ENCODE measurements at regions not wholly inside any gene's neighbourhood (a gene's known extent, or its start where the extent isn't known, plus 50 kb on each side); places are given as distances from the start of the nearest gene placed in this dataset.

DNA sequence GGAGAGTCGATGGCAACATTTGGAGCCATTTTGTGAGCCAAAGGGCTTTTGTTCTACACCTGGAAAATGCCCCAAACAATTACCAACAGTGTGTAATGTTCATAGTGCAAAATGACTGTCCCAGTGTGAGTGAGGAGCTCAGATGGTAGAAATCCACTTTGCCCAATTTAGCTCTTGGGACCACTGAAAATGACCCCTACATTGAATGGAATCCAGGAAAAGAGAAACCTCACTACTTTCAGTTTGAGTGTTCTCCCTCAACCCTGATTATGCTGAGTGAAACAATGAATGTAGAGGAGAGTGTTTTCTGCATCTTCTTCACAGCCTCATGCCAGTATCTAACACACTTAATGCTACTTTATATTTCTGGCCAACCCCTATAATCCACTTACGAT, 84.9 kb upstream of the NRN1 start:
- no peaks in the 10 kb centered on the region for H3K9me3 Mint-ChIP-seq
- no peak for DNase-seq
- H3K4me1 Mint-ChIP-seq (ENCODE audit: low read depth) = peaks cover 8% of the 10 kb centered on the region
- no peak overlapping the region for H3K4me3 Mint-ChIP-seq
- ChIA-PET CTCF (no interaction called here), POLR2A (no interaction called here)
- H3K36me3 Mint-ChIP-seq (ENCODE audit: low read depth) = no peaks in the 10 kb centered on the region
- intact Hi-C loops (cut with micrococcal nuclease) = no loop called here
- peaks cover 21% of the 10 kb centered on the region for H3K27me3 Mint-ChIP-seq
- H3K27ac Mint-ChIP-seq = no peak overlapping the region
- no peak for TF ChIP-seq CTCF (IDR thresholded peaks at IDR 0.05)
- ATAC-seq = peak; percentile 45

DNA sequence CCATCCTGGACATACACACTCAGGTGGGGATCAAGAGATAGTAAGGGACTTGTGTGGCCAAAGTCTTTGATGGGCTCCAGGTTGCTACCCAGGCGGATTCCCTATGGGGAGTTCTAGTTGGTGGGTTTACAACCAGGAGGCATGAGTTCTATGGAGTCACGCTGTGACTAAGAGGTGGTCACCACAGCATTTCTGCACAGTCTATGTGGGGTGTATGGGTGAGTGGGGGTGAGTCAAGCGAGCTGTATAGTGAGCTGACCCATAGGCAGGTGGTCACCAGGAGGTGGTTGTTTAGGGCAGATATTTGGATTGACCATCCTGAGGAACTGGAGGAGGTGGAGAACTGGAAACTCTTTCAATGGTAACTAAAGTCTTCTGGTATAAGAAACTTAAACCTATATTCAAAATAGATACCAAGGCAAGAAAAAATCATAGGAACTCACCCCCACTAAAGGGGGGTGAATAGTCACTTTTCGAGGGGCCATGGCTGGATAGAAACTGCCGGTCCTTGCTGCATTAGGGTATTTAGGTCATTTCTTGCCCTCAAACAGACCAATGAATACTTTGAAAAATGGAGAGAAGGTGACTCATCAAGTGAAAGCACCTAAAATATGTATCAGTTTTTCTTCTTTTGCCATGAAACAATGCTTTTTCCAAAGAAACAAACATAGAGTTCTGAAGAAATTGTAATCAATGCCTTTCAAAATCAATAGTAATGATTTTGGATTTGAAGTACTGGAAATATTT, 84.3 kb upstream of the NRN1 start:
- intact Hi-C loops (cut with micrococcal nuclease) = no loop called here
- Mint-ChIP-seq H3K4me1 (ENCODE audit: low read depth) (peaks cover 8% of the 10 kb centered on the region), H3K27me3 (peaks cover 21% of the 10 kb centered on the region), H3K9me3 (no peaks in the 10 kb centered on the region), H3K4me3 (no peak overlapping the region), H3K36me3 (ENCODE audit: low read depth) (no peaks in the 10 kb centered on the region), H3K27ac (no peak overlapping the region)
- POLR2A ChIA-PET = no interaction called here
- ATAC-seq (no peak), DNase-seq (no peak)
- CTCF ChIA-PET = no interaction called here
- TF ChIP-seq CTCF (IDR thresholded peaks at IDR 0.05) = no peak

DNA sequence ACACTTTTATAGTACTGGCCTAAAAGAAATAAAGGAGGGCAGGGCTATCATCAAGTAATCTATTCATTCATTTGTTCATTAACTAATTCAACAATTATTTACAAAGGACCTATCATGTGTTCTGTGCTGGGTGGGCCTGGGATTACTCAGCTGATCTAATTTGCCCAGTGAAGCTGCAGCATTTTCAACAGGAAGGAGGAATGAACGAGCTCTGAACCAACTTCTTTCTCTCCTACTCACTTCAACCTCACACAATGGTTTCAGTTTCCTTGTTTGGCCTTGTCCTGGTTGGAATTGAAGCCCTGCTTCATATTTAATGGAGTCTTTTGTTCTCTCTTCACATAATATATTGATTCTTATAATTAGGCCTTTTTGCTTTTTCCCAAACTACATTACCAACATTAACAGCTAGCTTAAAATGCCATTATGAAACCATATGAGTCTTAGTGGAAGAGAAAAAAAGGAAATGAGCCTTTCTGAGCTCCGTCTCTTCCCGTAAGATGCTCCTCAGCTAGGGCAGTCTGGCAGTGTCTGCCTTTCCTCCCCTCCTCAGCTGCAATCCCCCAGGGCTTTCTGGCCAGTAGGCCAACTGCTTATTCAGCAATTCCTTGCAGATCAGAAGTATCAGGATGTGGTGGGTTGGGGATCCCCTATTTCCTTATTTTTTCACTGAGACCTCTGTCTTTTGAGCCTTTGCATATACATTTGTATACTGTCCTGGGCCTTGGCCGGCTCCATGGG, 79.4 kb upstream of the NRN1 start:
- ATAC-seq (no peak), DNase-seq (no peak)
- POLR2A ChIA-PET = no interaction called here
- intact Hi-C loops (cut with micrococcal nuclease) = no loop called here
- Mint-ChIP-seq H3K4me3 (no peak overlapping the region), H3K36me3 (ENCODE audit: low read depth) (no peaks in the 10 kb centered on the region), H3K27me3 (peaks cover 17% of the 10 kb centered on the region), H3K4me1 (ENCODE audit: low read depth) (no peaks in the 10 kb centered on the region), H3K9me3 (peaks cover 11% of the 10 kb centered on the region), H3K27ac (no peak overlapping the region)
- CTCF ChIA-PET = no interaction called here
- TF ChIP-seq CTCF (IDR thresholded peaks at IDR 0.05) = no peak

DNA sequence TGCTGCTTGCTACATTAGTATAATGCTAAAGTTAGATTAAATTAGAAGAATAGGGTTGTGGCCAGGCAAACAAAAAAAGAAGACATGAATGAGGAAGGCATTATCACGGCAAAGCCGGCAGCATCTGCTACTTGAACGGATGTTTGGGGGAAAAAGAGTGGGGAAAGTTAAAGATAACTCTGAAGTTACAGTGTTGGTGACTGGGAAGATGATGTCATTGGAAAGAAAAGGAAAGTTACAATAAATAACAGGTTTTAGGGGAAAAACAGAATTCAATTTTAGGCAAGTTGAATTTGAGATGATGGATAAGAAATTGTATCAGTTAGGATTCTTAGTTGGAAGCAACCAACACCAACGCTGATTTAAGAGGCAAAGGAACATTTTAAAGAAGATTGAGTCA, 74.2 kb upstream of the NRN1 start:
- no peaks in the 10 kb centered on the region for H3K36me3 Mint-ChIP-seq (ENCODE audit: low read depth)
- peaks cover 10% of the 10 kb centered on the region for H3K27me3 Mint-ChIP-seq
- POLR2A ChIA-PET = no interaction called here

More for the DNA sequence above, 74.2 kb upstream of the NRN1 start:
- intact Hi-C loops (cut with micrococcal nuclease) = no loop called here
- Mint-ChIP-seq H3K4me1 (ENCODE audit: low read depth) (no peaks in the 10 kb centered on the region), H3K27ac (no peak overlapping the region), H3K9me3 (peaks cover 11% of the 10 kb centered on the region), H3K4me3 (no peak overlapping the region)
- CTCF ChIA-PET = no interaction called here
- no peak for TF ChIP-seq CTCF (IDR thresholded peaks at IDR 0.05)
- no peak for DNase-seq
- no peak for ATAC-seq

All from activated CD8-positive, alpha-beta T cell treated with anti-CD3 and anti-CD28 coated beads for 36 hours (primary cell).